GM23248 (cell line): ENCODE measurements at regions not wholly inside any gene's neighbourhood (a gene's known extent, or its start where the extent isn't known, plus 50 kb on each side); places are given as distances from the start of the nearest gene placed in this dataset.

Experiments used
- EZH2 ChIP-seq: fragments of 200-600 bp; sonication (generic); IDR thresholded peaks from 2 replicates; pipeline ENCODE4 v1.6.1; 2018; ENCODE audit warnings: antibody characterized with exemption, mild to moderate bottlenecking; ENCODE audit not compliant: insufficient read depth, poor library complexity, severe bottlenecking
- EZH2phosphoT487 ChIP-seq: fragments of 200-600 bp; sonication (generic); IDR thresholded peaks from 2 replicates; pipeline ENCODE4 v1.6.1; 2018; ENCODE audit warnings: antibody characterized with exemption, moderate library complexity, mild to moderate bottlenecking, low read depth; ENCODE audit not compliant: insufficient read depth

- TF ChIP-seq EZH2, result no peak
- TF ChIP-seq EZH2phosphoT487, result no peak
Observed at GRCh38 chr1:5485436-5485835, 506.8 kb downstream of the NPHP4 start.
